HepG2 (cell line): ENCODE measurements at regions not wholly inside any gene's neighbourhood (a gene's known extent, or its start where the extent isn't known, plus 50 kb on each side); places are given as distances from the start of the nearest gene placed in this dataset.

Experiments used
- ATAC-seq: fragments of 200-7000 bp; cut with Tn5 transposase; 3 replicates; pipeline ENCODE4 v1.9.1; 2020; ENCODE audit warnings: mild to moderate bottlenecking, moderate library complexity
- BruUV-seq: library from RNA; stranded (reverse); fragments of 400-500 nt; replicated peaks from 2 replicates; lab custom pipeline; 2021; lab: Mats Ljungman, UMichigan
- CTCF ChIA-PET: fragments of 300-600 bp; formaldehyde crosslinking; extraction: SDS; loops from one replicate; lab custom pipeline; 2021; ENCODE audit warnings: low total read pairs, inconsistent platforms, low intra/inter-chr PET ratio; lab: Yijun Ruan, JAX
- POLR2A ChIA-PET: fragments of 350-600 bp; sonication (Branson Sonifier 250); formaldehyde crosslinking; loops from one replicate; lab custom pipeline; 2020; ENCODE audit warnings: antibody characterized with exemption, inconsistent platforms; lab: Yijun Ruan, JAX
- DNase-seq: peaks from one replicate; pipeline ENCODE4 v3.0.0-alpha.2; 2015; ENCODE audit warnings: low spot score
- FAIRE-seq: peaks from 3 replicates; lab custom pipeline; 2011; peaks lifted over from hg19 to GRCh38; lab: Jason Lieb, UNC
- H2AFZ ChIP-seq: one replicate; pipeline ENCODE4 v1.6.1; 2011; ENCODE audit warnings: low read length, inconsistent platforms
- H3K27ac ChIP-seq: fragments of 300-600 bp; 3 replicates; pipeline ENCODE4 v1.8.0; 2011; ENCODE audit warnings: mixed run types, mild to moderate bottlenecking, mixed read lengths, low read length, inconsistent platforms; ENCODE audit not compliant: insufficient read depth; ENCODE audit errors: extremely low read length
- H3K27me3 ChIP-seq, 2 experiments: fragments of 200-600 bp in 1 of 2; 2 replicates in 1 of 2; 3 replicates in 1 of 2; pipeline versions ENCODE4 v1.6.0 to v1.8.0; 2011; ENCODE audit warnings: low read length in 2 of 2, mild to moderate bottlenecking in 2 of 2, moderate library complexity in 2 of 2, inconsistent platforms in 1 of 2; ENCODE audit not compliant: insufficient read depth in 2 of 2, control insufficient read depth in 1 of 2
- H3K36me3 ChIP-seq, 2 experiments: fragments of 200-600 bp in 1 of 2; replicated peaks in 1 of 2; 2 replicates in 1 of 2; 3 replicates in 1 of 2; pipeline versions ENCODE4 v1.5.1 to v1.8.0; 2011; ENCODE audit warnings: low read length in 2 of 2, inconsistent platforms in 1 of 2; ENCODE audit not compliant: insufficient read depth in 2 of 2, control insufficient read depth in 1 of 2
- H3K4me1 ChIP-seq: 2 replicates; pipeline ENCODE4 v1.5.1; 2012; ENCODE audit warnings: low read length, inconsistent platforms; ENCODE audit not compliant: insufficient read depth
- H3K4me2 ChIP-seq: 2 replicates; pipeline ENCODE4 v1.6.0; 2011; ENCODE audit warnings: low read depth, low read length, inconsistent platforms
- H3K4me3 ChIP-seq, 3 experiments: fragments of 200-600 bp in 1 of 3; sonication (generic), shearing (Covaris generic) in 1 of 3; replicated peaks in 1 of 3; 2 replicates each; pipeline ENCODE4 v1.5.1; 2011 to 2016; ENCODE audit warnings: low read length in 3 of 3, inconsistent platforms in 2 of 3, low read depth in 2 of 3, mild to moderate bottlenecking in 2 of 3, control low read depth in 1 of 3, mixed read lengths in 1 of 3; ENCODE audit not compliant: insufficient read depth in 1 of 3
- H3K79me2 ChIP-seq: one replicate; pipeline ENCODE4 v1.6.1; 2011; ENCODE audit warnings: low read length, inconsistent platforms; ENCODE audit not compliant: insufficient read depth
- H3K9ac ChIP-seq: 2 replicates; pipeline ENCODE4 v1.6.0; 2011; ENCODE audit warnings: mild to moderate bottlenecking, low read depth, low read length, inconsistent platforms; ENCODE audit not compliant: insufficient read depth
- H3K9me3 ChIP-seq: 2 replicates; pipeline ENCODE4 v1.5.1; 2012; ENCODE audit warnings: mild to moderate bottlenecking, low read length
- H4K20me1 ChIP-seq: 2 replicates; pipeline ENCODE4 v1.6.0; 2011; ENCODE audit warnings: inconsistent platforms, mild to moderate bottlenecking, low read length, moderate library complexity; ENCODE audit not compliant: insufficient read depth
- E2F1 ChIP-seq: sonication (generic); formaldehyde crosslinking; IDR thresholded peaks from 2 replicates; pipeline ENCODE4 v1.5.0; 2020; ENCODE audit warnings: missing genetic modification reagents
- HMG20A ChIP-seq: IDR thresholded peaks from 2 replicates; pipeline ENCODE4 v1.6.1; 2016; ENCODE audit warnings: borderline replicate concordance
- HOMEZ ChIP-seq: IDR thresholded peaks from 2 replicates; pipeline ENCODE4 v1.6.1; 2016; ENCODE audit warnings: low read depth
- NR2F6 ChIP-seq, 2 experiments: IDR thresholded peaks; 2 replicates each; pipeline ENCODE4 v1.6.1; 2016; ENCODE audit warnings: antibody characterized with exemption in 1 of 2, mild to moderate bottlenecking in 1 of 2
- RXRB ChIP-seq: IDR thresholded peaks from 2 replicates; pipeline ENCODE4 v1.6.1; 2016; ENCODE audit warnings: borderline replicate concordance, missing genetic modification reagents, missing compliant biosample characterization
- SNAI1 ChIP-seq: sonication (generic); formaldehyde crosslinking; IDR thresholded peaks from 2 replicates; pipeline ENCODE4 v1.5.0; 2020; ENCODE audit warnings: mild to moderate bottlenecking, missing genetic modification reagents, borderline replicate concordance
- TBP ChIP-seq: sonication (generic); formaldehyde crosslinking; IDR thresholded peaks from 2 replicates; pipeline ENCODE4 v1.5.0; 2020; ENCODE audit warnings: missing genetic modification reagents
- YY1 ChIP-seq: IDR thresholded peaks from 2 replicates; pipeline ENCODE4 v1.6.1; 2011; ENCODE audit warnings: low read length, low read depth, moderate library complexity, mild to moderate bottlenecking; ENCODE audit not compliant: insufficient read depth, insufficient replicate concordance
- ZBTB42 ChIP-seq: sonication (generic); formaldehyde crosslinking; IDR thresholded peaks from 2 replicates; pipeline ENCODE4 v1.5.0; 2020; ENCODE audit warnings: mild to moderate bottlenecking, missing genetic modification reagents
- ZNF501 ChIP-seq: sonication (generic); formaldehyde crosslinking; IDR thresholded peaks from 2 replicates; pipeline ENCODE4 v1.5.1; 2020; ENCODE audit warnings: mild to moderate bottlenecking, moderate library complexity, missing genetic modification reagents
- ZNF510 ChIP-seq: sonication (generic); formaldehyde crosslinking; IDR thresholded peaks from 2 replicates; pipeline ENCODE4 v1.4.0; 2020; ENCODE audit warnings: low read depth, mild to moderate bottlenecking, missing genetic modification reagents
- WGBS: methylation state at CpG from one replicate; pipeline ENCODE4 v1.1.6; 2017; ENCODE audit warnings: low lambda C conversion rate; 5-methylcytosine and 5-hydroxymethylcytosine counted together
- in situ Hi-C: cut with HindIII; loops from 2 replicates; pipeline ENCODE4 v1.10.0; 2017; ENCODE audit warnings: low pct_unique_long_range_greater_than_20kb; ENCODE audit not compliant: extremely low pct_ligation_motif_present
- intact Hi-C: fragments of 100-400 bp; cut with micrococcal nuclease; formaldehyde crosslinking; loops from one replicate; pipeline ENCODE4 v1.10.0; 2022; ENCODE audit not compliant: unreplicated experiment
- TF ChIP-seq, protein P1 (sequence below): sonication (generic); formaldehyde crosslinking; IDR thresholded peaks from 2 replicates; pipeline ENCODE4 v1.5.0; 2020; ENCODE audit warnings: mild to moderate bottlenecking, missing genetic modification reagents
- TF ChIP-seq, protein P2 (sequence below): sonication (generic); formaldehyde crosslinking; IDR thresholded peaks from 2 replicates; pipeline ENCODE4 v1.4.0; 2020; ENCODE audit warnings: low read depth, mild to moderate bottlenecking, missing genetic modification reagents
- TF ChIP-seq, protein P3 (sequence below): sonication (generic); formaldehyde crosslinking; conservative IDR thresholded peaks from 2 replicates; pipeline ENCODE4 v1.4.0; 2020; ENCODE audit warnings: missing genetic modification reagents

- in situ Hi-C loops (no loop called here), intact Hi-C loops (no loop called here)
- no peak overlapping the region for H3K9ac ChIP-seq
- FAIRE-seq: no peak
- no peaks in the 10 kb centered on the region for H3K79me2 ChIP-seq
- no peak overlapping the region for H2AFZ ChIP-seq
- no peaks in the 10 kb centered on the region for H3K36me3 ChIP-seq
- no peak overlapping the region for H3K4me3 ChIP-seq
- no peaks in the 10 kb centered on the region for H3K9me3 ChIP-seq
- ATAC-seq: no peak
- ChIA-PET CTCF (no interaction called here), POLR2A (no interaction called here)
- no peaks in the 10 kb centered on the region for H3K4me1 ChIP-seq
- H3K27me3 ChIP-seq: no peaks in the 10 kb centered on the region; a peak in 1 of 5 replicates
- TF ChIP-seq TBP (CRISPR knock-in tag) (no peak), SNAI1 (no peak), HMG20A (CRISPR knock-in tag) (no peak), NR2F6 (IDR thresholded peaks at IDR 0.05) (no peak), NR2F6 (CRISPR knock-in tag; IDR thresholded peaks at IDR 0.05) (no peak), ZNF501 (CRISPR knock-in tag) (no peak), HOMEZ (no peak), E2F1 (CRISPR knock-in tag) (no peak), ZBTB42 (no peak), ZNF510 (CRISPR knock-in tag) (no peak), RXRB (CRISPR knock-in tag) (no peak), YY1 (no peak)
- TF ChIP-seq, protein P1, sequence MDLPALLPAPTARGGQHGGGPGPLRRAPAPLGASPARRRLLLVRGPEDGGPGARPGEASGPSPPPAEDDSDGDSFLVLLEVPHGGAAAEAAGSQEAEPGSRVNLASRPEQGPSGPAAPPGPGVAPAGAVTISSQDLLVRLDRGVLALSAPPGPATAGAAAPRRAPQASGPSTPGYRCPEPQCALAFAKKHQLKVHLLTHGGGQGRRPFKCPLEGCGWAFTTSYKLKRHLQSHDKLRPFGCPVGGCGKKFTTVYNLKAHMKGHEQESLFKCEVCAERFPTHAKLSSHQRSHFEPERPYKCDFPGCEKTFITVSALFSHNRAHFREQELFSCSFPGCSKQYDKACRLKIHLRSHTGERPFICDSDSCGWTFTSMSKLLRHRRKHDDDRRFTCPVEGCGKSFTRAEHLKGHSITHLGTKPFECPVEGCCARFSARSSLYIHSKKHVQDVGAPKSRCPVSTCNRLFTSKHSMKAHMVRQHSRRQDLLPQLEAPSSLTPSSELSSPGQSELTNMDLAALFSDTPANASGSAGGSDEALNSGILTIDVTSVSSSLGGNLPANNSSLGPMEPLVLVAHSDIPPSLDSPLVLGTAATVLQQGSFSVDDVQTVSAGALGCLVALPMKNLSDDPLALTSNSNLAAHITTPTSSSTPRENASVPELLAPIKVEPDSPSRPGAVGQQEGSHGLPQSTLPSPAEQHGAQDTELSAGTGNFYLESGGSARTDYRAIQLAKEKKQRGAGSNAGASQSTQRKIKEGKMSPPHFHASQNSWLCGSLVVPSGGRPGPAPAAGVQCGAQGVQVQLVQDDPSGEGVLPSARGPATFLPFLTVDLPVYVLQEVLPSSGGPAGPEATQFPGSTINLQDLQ: no peak
- TF ChIP-seq, protein P2, sequence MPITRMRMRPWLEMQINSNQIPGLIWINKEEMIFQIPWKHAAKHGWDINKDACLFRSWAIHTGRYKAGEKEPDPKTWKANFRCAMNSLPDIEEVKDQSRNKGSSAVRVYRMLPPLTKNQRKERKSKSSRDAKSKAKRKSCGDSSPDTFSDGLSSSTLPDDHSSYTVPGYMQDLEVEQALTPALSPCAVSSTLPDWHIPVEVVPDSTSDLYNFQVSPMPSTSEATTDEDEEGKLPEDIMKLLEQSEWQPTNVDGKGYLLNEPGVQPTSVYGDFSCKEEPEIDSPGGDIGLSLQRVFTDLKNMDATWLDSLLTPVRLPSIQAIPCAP (CRISPR knock-in tag): no peak
- TF ChIP-seq, protein P3, sequence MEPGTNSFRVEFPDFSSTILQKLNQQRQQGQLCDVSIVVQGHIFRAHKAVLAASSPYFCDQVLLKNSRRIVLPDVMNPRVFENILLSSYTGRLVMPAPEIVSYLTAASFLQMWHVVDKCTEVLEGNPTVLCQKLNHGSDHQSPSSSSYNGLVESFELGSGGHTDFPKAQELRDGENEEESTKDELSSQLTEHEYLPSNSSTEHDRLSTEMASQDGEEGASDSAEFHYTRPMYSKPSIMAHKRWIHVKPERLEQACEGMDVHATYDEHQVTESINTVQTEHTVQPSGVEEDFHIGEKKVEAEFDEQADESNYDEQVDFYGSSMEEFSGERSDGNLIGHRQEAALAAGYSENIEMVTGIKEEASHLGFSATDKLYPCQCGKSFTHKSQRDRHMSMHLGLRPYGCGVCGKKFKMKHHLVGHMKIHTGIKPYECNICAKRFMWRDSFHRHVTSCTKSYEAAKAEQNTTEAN: no peak
- no peaks in the 10 kb centered on the region for H4K20me1 ChIP-seq
- no peak overlapping the region for H3K4me2 ChIP-seq
- WGBS: 0% methylated on average over 3 of the region's 3 CpGs
- DNase-seq: no peak
- no peak overlapping the region for H3K27ac ChIP-seq
- BruUV-seq: no TSS peak
These were observed 322.5 kb upstream of the CFAP20DC start for GRCh38 chr3:59372346-59372745.
